ENCODE measurements at regions not wholly inside any gene's neighbourhood (a gene's known extent, or its start where the extent isn't known, plus 50 kb on each side); places are given as distances from the start of the nearest gene placed in this dataset.

DNA sequence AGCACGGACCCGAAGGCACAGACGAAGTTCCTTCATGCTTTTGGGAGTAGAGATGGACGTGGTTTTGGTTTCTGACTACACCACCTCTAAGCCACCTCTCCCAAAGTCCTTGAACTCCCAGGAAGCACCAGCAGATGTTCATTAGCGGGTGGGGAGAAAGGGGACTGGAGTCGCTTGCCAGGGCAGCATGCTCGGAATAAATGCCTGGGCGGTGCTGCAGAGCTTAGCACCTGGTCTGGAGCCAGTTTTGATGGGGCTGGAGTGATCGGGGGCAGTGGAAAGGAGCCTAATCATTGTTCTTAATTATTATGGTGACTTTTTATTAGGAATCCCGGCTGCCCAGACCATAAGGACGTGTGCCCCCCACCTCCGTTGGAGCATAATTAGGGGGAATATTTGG is 220.8 kb downstream of the TFCP2L1 start:
- TF ChIP-seq EZH2 (IDR thresholded peaks at IDR 0.05) (no peak), POLR2A (IDR thresholded peaks at IDR 0.05; ENCODE audit: borderline replicate concordance, extremely low read depth, insufficient read depth, insufficient read length) (no peak), POLR2AphosphoS5 (IDR thresholded peaks at IDR 0.05; ENCODE audit: low read depth, low read length) (no peak), SRF (IDR thresholded peaks at IDR 0.05; ENCODE audit: low read depth) (no peak), ELF1 (IDR thresholded peaks at IDR 0.05; ENCODE audit: borderline replicate concordance, low read depth) (no peak), SIN3A (IDR thresholded peaks at IDR 0.05; ENCODE audit: low read depth) (no peak), RAD21 (IDR thresholded peaks at IDR 0.05; ENCODE audit: low read depth) (no peak), YY1 (IDR thresholded peaks at IDR 0.05; ENCODE audit: extremely low read depth, insufficient replicate concordance, low read depth, low read length) (no peak), EZH2phosphoT487 (IDR thresholded peaks at IDR 0.05; ENCODE audit: borderline replicate concordance) (no peak)
- TF ChIP-seq, protein P1, sequence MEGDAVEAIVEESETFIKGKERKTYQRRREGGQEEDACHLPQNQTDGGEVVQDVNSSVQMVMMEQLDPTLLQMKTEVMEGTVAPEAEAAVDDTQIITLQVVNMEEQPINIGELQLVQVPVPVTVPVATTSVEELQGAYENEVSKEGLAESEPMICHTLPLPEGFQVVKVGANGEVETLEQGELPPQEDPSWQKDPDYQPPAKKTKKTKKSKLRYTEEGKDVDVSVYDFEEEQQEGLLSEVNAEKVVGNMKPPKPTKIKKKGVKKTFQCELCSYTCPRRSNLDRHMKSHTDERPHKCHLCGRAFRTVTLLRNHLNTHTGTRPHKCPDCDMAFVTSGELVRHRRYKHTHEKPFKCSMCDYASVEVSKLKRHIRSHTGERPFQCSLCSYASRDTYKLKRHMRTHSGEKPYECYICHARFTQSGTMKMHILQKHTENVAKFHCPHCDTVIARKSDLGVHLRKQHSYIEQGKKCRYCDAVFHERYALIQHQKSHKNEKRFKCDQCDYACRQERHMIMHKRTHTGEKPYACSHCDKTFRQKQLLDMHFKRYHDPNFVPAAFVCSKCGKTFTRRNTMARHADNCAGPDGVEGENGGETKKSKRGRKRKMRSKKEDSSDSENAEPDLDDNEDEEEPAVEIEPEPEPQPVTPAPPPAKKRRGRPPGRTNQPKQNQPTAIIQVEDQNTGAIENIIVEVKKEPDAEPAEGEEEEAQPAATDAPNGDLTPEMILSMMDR (IDR thresholded peaks at IDR 0.05 in 2 of 3, conservative IDR thresholded peaks at IDR 0.05 in 1 of 3; ENCODE audit: borderline replicate concordance in 1 of 3, insufficient read depth in 1 of 3, low read depth in 2 of 3, low read length in 2 of 3) = no peak
- TF ChIP-seq, protein P2, sequence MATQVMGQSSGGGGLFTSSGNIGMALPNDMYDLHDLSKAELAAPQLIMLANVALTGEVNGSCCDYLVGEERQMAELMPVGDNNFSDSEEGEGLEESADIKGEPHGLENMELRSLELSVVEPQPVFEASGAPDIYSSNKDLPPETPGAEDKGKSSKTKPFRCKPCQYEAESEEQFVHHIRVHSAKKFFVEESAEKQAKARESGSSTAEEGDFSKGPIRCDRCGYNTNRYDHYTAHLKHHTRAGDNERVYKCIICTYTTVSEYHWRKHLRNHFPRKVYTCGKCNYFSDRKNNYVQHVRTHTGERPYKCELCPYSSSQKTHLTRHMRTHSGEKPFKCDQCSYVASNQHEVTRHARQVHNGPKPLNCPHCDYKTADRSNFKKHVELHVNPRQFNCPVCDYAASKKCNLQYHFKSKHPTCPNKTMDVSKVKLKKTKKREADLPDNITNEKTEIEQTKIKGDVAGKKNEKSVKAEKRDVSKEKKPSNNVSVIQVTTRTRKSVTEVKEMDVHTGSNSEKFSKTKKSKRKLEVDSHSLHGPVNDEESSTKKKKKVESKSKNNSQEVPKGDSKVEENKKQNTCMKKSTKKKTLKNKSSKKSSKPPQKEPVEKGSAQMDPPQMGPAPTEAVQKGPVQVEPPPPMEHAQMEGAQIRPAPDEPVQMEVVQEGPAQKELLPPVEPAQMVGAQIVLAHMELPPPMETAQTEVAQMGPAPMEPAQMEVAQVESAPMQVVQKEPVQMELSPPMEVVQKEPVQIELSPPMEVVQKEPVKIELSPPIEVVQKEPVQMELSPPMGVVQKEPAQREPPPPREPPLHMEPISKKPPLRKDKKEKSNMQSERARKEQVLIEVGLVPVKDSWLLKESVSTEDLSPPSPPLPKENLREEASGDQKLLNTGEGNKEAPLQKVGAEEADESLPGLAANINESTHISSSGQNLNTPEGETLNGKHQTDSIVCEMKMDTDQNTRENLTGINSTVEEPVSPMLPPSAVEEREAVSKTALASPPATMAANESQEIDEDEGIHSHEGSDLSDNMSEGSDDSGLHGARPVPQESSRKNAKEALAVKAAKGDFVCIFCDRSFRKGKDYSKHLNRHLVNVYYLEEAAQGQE (IDR thresholded peaks at IDR 0.05; ENCODE audit: low read depth) = no peak
